SH-SY5Y (cell line): ENCODE measurements at regions not wholly inside any gene's neighbourhood (a gene's known extent, or its start where the extent isn't known, plus 50 kb on each side); places are given as distances from the start of the nearest gene placed in this dataset.

Source experiments
- GATA2 ChIP-seq: IDR thresholded peaks from 2 replicates; pipeline ENCODE4 v1.6.1; 2011; ENCODE audit warnings: mild to moderate bottlenecking, low read depth, low read length
- GATA3 ChIP-seq: IDR thresholded peaks from 2 replicates; pipeline ENCODE4 v1.6.1; 2011; ENCODE audit warnings: low read depth, mild to moderate bottlenecking, low read length, moderate library complexity

GRCh38 chr2:241950413-241951315, 81.1 kb downstream of the RTP5 start:
- TF ChIP-seq GATA2, result no peak
- no peak for TF ChIP-seq GATA3
